Ishikawa (cell line): ENCODE measurements at regions not wholly inside any gene's neighbourhood (a gene's known extent, or its start where the extent isn't known, plus 50 kb on each side); places are given as distances from the start of the nearest gene placed in this dataset.

ENCODE experiments used
- MAX ChIP-seq: IDR thresholded peaks from 2 replicates; pipeline ENCODE4 v1.6.1; 2012
- YY1 ChIP-seq: IDR thresholded peaks from 2 replicates; pipeline ENCODE4 v1.6.1; 2012; ENCODE audit warnings: low read depth

GRCh38 chr11:15557457-15558230 is 442.9 kb downstream of the INSC start:
- TF ChIP-seq MAX (no peak), YY1 (no peak)
